ENCODE measurements at regions not wholly inside any gene's neighbourhood (a gene's known extent, or its start where the extent isn't known, plus 50 kb on each side); places are given as distances from the start of the nearest gene placed in this dataset.
"Not testable (repeated sequence)": the region's sequence is repeated elsewhere in the genome, so short reads cannot be mapped to it uniquely, and the experiment has no call there.

GRCh38 chr5:87645224-87645623 lies 232.5 kb upstream of the CCNH start:
- no peaks in the 10 kb centered on the region for H3K36me3 ChIP-seq (ENCODE audit: control insufficient read depth, insufficient read depth, low read length)
- H3K4me1 ChIP-seq (ENCODE audit: control insufficient read depth, insufficient read depth, low read length): peaks cover 6% of the 10 kb centered on the region; the same call in 1 of the 2 replicates
- H3K27ac ChIP-seq (ENCODE audit: low read depth, low read length): 0 out of 2 replicates have a peak overlapping the region, but pooled peaks have one; percentile 47
- no peak overlapping the region for H3K9ac ChIP-seq (ENCODE audit: low read length)
- no peaks in the 10 kb centered on the region for H3K9me3 ChIP-seq (ENCODE audit: control insufficient read depth, insufficient read depth, low read depth, low read length)
- no peak overlapping the region for H3K4me3 ChIP-seq (ENCODE audit: low read depth, low read length)
- no peaks in the 10 kb centered on the region for H3K27me3 ChIP-seq (ENCODE audit: control insufficient read depth, insufficient read depth, low read length)

- no peak overlapping the region for H3K27ac ChIP-seq (ENCODE audit: low read depth, low read length)
Observed at GRCh38 chr5:87640902-87641301, 228.2 kb upstream of the CCNH start.

GRCh38 chr5:87627363-87627762 lies 214.6 kb upstream of the CCNH start:
- no peak overlapping the region for H3K27ac ChIP-seq (ENCODE audit: low read depth, low read length)
- H3K27me3 ChIP-seq (ENCODE audit: control insufficient read depth, insufficient read depth, low read length): no peaks in the 10 kb centered on the region
- no peaks in the 10 kb centered on the region for H3K36me3 ChIP-seq (ENCODE audit: control insufficient read depth, insufficient read depth, low read length)

More at GRCh38 chr5:87640902-87641301, 228.2 kb upstream of the CCNH start:
- H3K4me3 ChIP-seq (ENCODE audit: low read depth, low read length): no peak overlapping the region
- H3K27me3 ChIP-seq (ENCODE audit: control insufficient read depth, insufficient read depth, low read length): no peaks in the 10 kb centered on the region
- no peak overlapping the region for H3K9ac ChIP-seq (ENCODE audit: low read length)
- H3K4me1 ChIP-seq (ENCODE audit: control insufficient read depth, insufficient read depth, low read length): peaks cover 6% of the 10 kb centered on the region; the same call in 1 of the 2 replicates
- no peaks in the 10 kb centered on the region for H3K36me3 ChIP-seq (ENCODE audit: control insufficient read depth, insufficient read depth, low read length)
- no peaks in the 10 kb centered on the region for H3K9me3 ChIP-seq (ENCODE audit: control insufficient read depth, insufficient read depth, low read depth, low read length)

GRCh38 chr5:87608385-87608784 lies 195.7 kb upstream of the CCNH start:
- no peaks in the 10 kb centered on the region for H3K27me3 ChIP-seq (ENCODE audit: control insufficient read depth, insufficient read depth, low read length)
- no peaks in the 10 kb centered on the region for H3K36me3 ChIP-seq (ENCODE audit: control insufficient read depth, insufficient read depth, low read length)
- H3K4me3 ChIP-seq (ENCODE audit: low read depth, low read length): no peak overlapping the region
- no peaks in the 10 kb centered on the region for H3K4me1 ChIP-seq (ENCODE audit: control insufficient read depth, insufficient read depth, low read length)
- no peak overlapping the region for H3K27ac ChIP-seq (ENCODE audit: low read depth, low read length)
- no peak overlapping the region for H3K9ac ChIP-seq (ENCODE audit: low read length)
- no peaks in the 10 kb centered on the region for H3K9me3 ChIP-seq (ENCODE audit: control insufficient read depth, insufficient read depth, low read depth, low read length)

More at GRCh38 chr5:87627363-87627762, 214.6 kb upstream of the CCNH start:
- no peaks in the 10 kb centered on the region for H3K9me3 ChIP-seq (ENCODE audit: control insufficient read depth, insufficient read depth, low read depth, low read length)
- H3K4me3 ChIP-seq (ENCODE audit: low read depth, low read length): no peak overlapping the region
- no peak overlapping the region for H3K9ac ChIP-seq (ENCODE audit: low read length)
- H3K4me1 ChIP-seq (ENCODE audit: control insufficient read depth, insufficient read depth, low read length): no peaks in the 10 kb centered on the region

- Histone ChIP-seq H3K9me3 (ENCODE audit: control insufficient read depth, insufficient read depth, low read depth, low read length) (no peaks in the 10 kb centered on the region), H3K9ac (ENCODE audit: low read length) (no peak overlapping the region), H3K4me1 (ENCODE audit: control insufficient read depth, insufficient read depth, low read length) (no peaks in the 10 kb centered on the region), H3K4me3 (ENCODE audit: low read depth, low read length) (no peak overlapping the region), H3K27me3 (ENCODE audit: control insufficient read depth, insufficient read depth, low read length) (no peaks in the 10 kb centered on the region), H3K36me3 (ENCODE audit: control insufficient read depth, insufficient read depth, low read length) (no peaks in the 10 kb centered on the region), H3K27ac (ENCODE audit: low read depth, low read length) (no peak overlapping the region)
Observed at GRCh38 chr5:87605663-87606062, 192.9 kb upstream of the CCNH start.

- Histone ChIP-seq H3K27me3 (ENCODE audit: control insufficient read depth, insufficient read depth, low read length) (no peaks in the 10 kb centered on the region), H3K4me1 (ENCODE audit: control insufficient read depth, insufficient read depth, low read length) (no peaks in the 10 kb centered on the region), H3K9ac (ENCODE audit: low read length) (no peak overlapping the region)
Observed at GRCh38 chr5:87599778-87600177, 187.0 kb upstream of the CCNH start.

GRCh38 chr5:87598460-87598859 lies 185.7 kb upstream of the CCNH start:
- H3K9ac ChIP-seq (ENCODE audit: low read length): no peak overlapping the region
- H3K9me3 ChIP-seq (ENCODE audit: control insufficient read depth, insufficient read depth, low read depth, low read length): peaks cover 14% of the 10 kb centered on the region; the same call in 1 of the 2 replicates
- no peak overlapping the region for H3K4me3 ChIP-seq (ENCODE audit: low read depth, low read length)
- no peaks in the 10 kb centered on the region for H3K27me3 ChIP-seq (ENCODE audit: control insufficient read depth, insufficient read depth, low read length)
- no peak overlapping the region for H3K27ac ChIP-seq (ENCODE audit: low read depth, low read length)
- no peaks in the 10 kb centered on the region for H3K36me3 ChIP-seq (ENCODE audit: control insufficient read depth, insufficient read depth, low read length)
- no peaks in the 10 kb centered on the region for H3K4me1 ChIP-seq (ENCODE audit: control insufficient read depth, insufficient read depth, low read length)

More at GRCh38 chr5:87599778-87600177, 187.0 kb upstream of the CCNH start:
- Histone ChIP-seq H3K27ac (ENCODE audit: low read depth, low read length) (no peak overlapping the region), H3K9me3 (ENCODE audit: control insufficient read depth, insufficient read depth, low read depth, low read length) (peaks cover 14% of the 10 kb centered on the region; the same call in 1 of the 2 replicates), H3K4me3 (ENCODE audit: low read depth, low read length) (no peak overlapping the region), H3K36me3 (ENCODE audit: control insufficient read depth, insufficient read depth, low read length) (no peaks in the 10 kb centered on the region)

- H3K9ac ChIP-seq (ENCODE audit: low read length): no peak overlapping the region
Observed at GRCh38 chr5:87594566-87594965, 181.8 kb upstream of the CCNH start.

GRCh38 chr5:87589587-87589986 lies 176.9 kb upstream of the CCNH start:
- no peak overlapping the region for H3K4me3 ChIP-seq (ENCODE audit: low read depth, low read length)
- no peaks in the 10 kb centered on the region for H3K27me3 ChIP-seq (ENCODE audit: control insufficient read depth, insufficient read depth, low read length)
- H3K9me3 ChIP-seq (ENCODE audit: control insufficient read depth, insufficient read depth, low read depth, low read length): no peaks in the 10 kb centered on the region
- H3K4me1 ChIP-seq (ENCODE audit: control insufficient read depth, insufficient read depth, low read length): no peaks in the 10 kb centered on the region
- no peaks in the 10 kb centered on the region for H3K36me3 ChIP-seq (ENCODE audit: control insufficient read depth, insufficient read depth, low read length)
- no peak overlapping the region for H3K27ac ChIP-seq (ENCODE audit: low read depth, low read length)
- no peak overlapping the region for H3K9ac ChIP-seq (ENCODE audit: low read length)

More at GRCh38 chr5:87594566-87594965, 181.8 kb upstream of the CCNH start:
- H3K36me3 ChIP-seq (ENCODE audit: control insufficient read depth, insufficient read depth, low read length): no peaks in the 10 kb centered on the region
- H3K4me1 ChIP-seq (ENCODE audit: control insufficient read depth, insufficient read depth, low read length): no peaks in the 10 kb centered on the region
- peaks cover 14% of the 10 kb centered on the region; the same call in 1 of the 2 replicates for H3K9me3 ChIP-seq (ENCODE audit: control insufficient read depth, insufficient read depth, low read depth, low read length)
- H3K4me3 ChIP-seq (ENCODE audit: low read depth, low read length): no peak overlapping the region
- H3K27ac ChIP-seq (ENCODE audit: low read depth, low read length): no peak overlapping the region
- H3K27me3 ChIP-seq (ENCODE audit: control insufficient read depth, insufficient read depth, low read length): no peaks in the 10 kb centered on the region

- H3K27me3 ChIP-seq (ENCODE audit: control insufficient read depth, insufficient read depth, low read length): no peaks in the 10 kb centered on the region
- H3K4me3 ChIP-seq (ENCODE audit: low read depth, low read length): no peak overlapping the region
- H3K27ac ChIP-seq (ENCODE audit: low read depth, low read length): no peak overlapping the region
- no peak overlapping the region for H3K9ac ChIP-seq (ENCODE audit: low read length)
- no peaks in the 10 kb centered on the region for H3K9me3 ChIP-seq (ENCODE audit: control insufficient read depth, insufficient read depth, low read depth, low read length)
- no peaks in the 10 kb centered on the region for H3K36me3 ChIP-seq (ENCODE audit: control insufficient read depth, insufficient read depth, low read length)
- no peaks in the 10 kb centered on the region for H3K4me1 ChIP-seq (ENCODE audit: control insufficient read depth, insufficient read depth, low read length)
Observed at GRCh38 chr5:87588316-87588715, 175.6 kb upstream of the CCNH start.

- not testable (repeated sequence) for H3K4me3 ChIP-seq (ENCODE audit: low read depth, low read length); H3K36me3 ChIP-seq (ENCODE audit: control insufficient read depth, insufficient read depth, low read length); H3K27ac ChIP-seq (ENCODE audit: low read depth, low read length); H3K9me3 ChIP-seq (ENCODE audit: control insufficient read depth, insufficient read depth, low read depth, low read length); H3K4me1 ChIP-seq (ENCODE audit: control insufficient read depth, insufficient read depth, low read length); H3K27me3 ChIP-seq (ENCODE audit: control insufficient read depth, insufficient read depth, low read length); H3K9ac ChIP-seq (ENCODE audit: low read length)
Observed at GRCh38 chr5:87583704-87584103, 171.0 kb upstream of the CCNH start.

GRCh38 chr5:87582149-87582548 lies 169.4 kb upstream of the CCNH start:
- Histone ChIP-seq H3K9me3 (ENCODE audit: control insufficient read depth, insufficient read depth, low read depth, low read length) (no peaks in the 10 kb centered on the region), H3K9ac (ENCODE audit: low read length) (no peak overlapping the region)

More at GRCh38 chr5:87582149-87582548, 169.4 kb upstream of the CCNH start:
- Histone ChIP-seq H3K4me1 (ENCODE audit: control insufficient read depth, insufficient read depth, low read length) (no peaks in the 10 kb centered on the region), H3K4me3 (ENCODE audit: low read depth, low read length) (no peak overlapping the region), H3K27me3 (ENCODE audit: control insufficient read depth, insufficient read depth, low read length) (no peaks in the 10 kb centered on the region), H3K27ac (ENCODE audit: low read depth, low read length) (no peak overlapping the region), H3K36me3 (ENCODE audit: control insufficient read depth, insufficient read depth, low read length) (no peaks in the 10 kb centered on the region)

Data from HUES6 (cell line).